ENCODE measurements at regions not wholly inside any gene's neighbourhood (a gene's known extent, or its start where the extent isn't known, plus 50 kb on each side); places are given as distances from the start of the nearest gene placed in this dataset.
"Not testable (repeated sequence)": the region's sequence is repeated elsewhere in the genome, so short reads cannot be mapped to it uniquely, and the experiment has no call there.

GRCh38 chr4:116244771-116245170 is 840.6 kb downstream of the TRAM1L1 start:
- H2AFZ ChIP-seq: no peak overlapping the region
- H3K79me2 ChIP-seq: no peaks in the 10 kb centered on the region
- no peaks in the 10 kb centered on the region for H4K20me1 ChIP-seq (ENCODE audit: insufficient read depth, poor library complexity, severe bottlenecking)
- no peaks in the 10 kb centered on the region for H3K27me3 ChIP-seq
- no peaks in the 10 kb centered on the region for H3K9me3 ChIP-seq (ENCODE audit: low read depth)
- WGBS (ENCODE audit: low lambda C conversion rate, missing lambda C conversion rate): 79% methylated on average over 1 of the region's 1 CpG
- DNase-seq (ENCODE audit: low spot score): no peak
- TF ChIP-seq EZH2phosphoT487 (IDR thresholded peaks at IDR 0.05; ENCODE audit: low read depth, severe bottlenecking, unreplicated experiment) (no peak), CTCF (IDR thresholded peaks at IDR 0.05; ENCODE audit: poor library complexity) (no peak), EZH2 (IDR thresholded peaks at IDR 0.05; ENCODE audit: borderline replicate concordance) (no peak)
- no peaks in the 10 kb centered on the region for H3K4me1 ChIP-seq (ENCODE audit: insufficient read depth)
- no peak overlapping the region for H3K4me2 ChIP-seq
- H3K36me3 ChIP-seq (replicated peaks; ENCODE audit: insufficient read depth, low read depth): no peaks in the 10 kb centered on the region
- no peak overlapping the region for H3K27ac ChIP-seq
- H3K9me2 ChIP-seq (replicated peaks; ENCODE audit: insufficient read depth): no peaks in the 10 kb centered on the region
- H3K4me3 ChIP-seq: no peak overlapping the region

- Histone ChIP-seq H3K4me3 (no peak overlapping the region), H3K27ac (no peak overlapping the region), H3K9me2 (replicated peaks; ENCODE audit: insufficient read depth) (no peaks in the 10 kb centered on the region), H3K4me1 (ENCODE audit: insufficient read depth) (no peaks in the 10 kb centered on the region), H3K79me2 (no peaks in the 10 kb centered on the region), H3K27me3 (no peaks in the 10 kb centered on the region), H3K36me3 (replicated peaks; ENCODE audit: insufficient read depth, low read depth) (no peaks in the 10 kb centered on the region), H3K4me2 (no peak overlapping the region), H2AFZ (no peak overlapping the region), H4K20me1 (ENCODE audit: insufficient read depth, poor library complexity, severe bottlenecking) (no peaks in the 10 kb centered on the region), H3K9me3 (ENCODE audit: low read depth) (no peaks in the 10 kb centered on the region)
- DNase-seq (ENCODE audit: low spot score): no peak
- 65% methylated on average over 2 of the region's 2 CpGs for WGBS (ENCODE audit: low lambda C conversion rate, missing lambda C conversion rate)
- TF ChIP-seq CTCF (IDR thresholded peaks at IDR 0.05; ENCODE audit: poor library complexity) (no peak), EZH2 (IDR thresholded peaks at IDR 0.05; ENCODE audit: borderline replicate concordance) (no peak), EZH2phosphoT487 (IDR thresholded peaks at IDR 0.05; ENCODE audit: low read depth, severe bottlenecking, unreplicated experiment) (no peak)
Measured at GRCh38 chr4:116243431-116243830, 841.9 kb downstream of the TRAM1L1 start.

- no peak for DNase-seq (ENCODE audit: low spot score)
- no peak overlapping the region for H3K4me2 ChIP-seq
- H3K4me3 ChIP-seq: no peak overlapping the region
- H2AFZ ChIP-seq: no peak overlapping the region
- no peak for TF ChIP-seq EZH2 (IDR thresholded peaks at IDR 0.05; ENCODE audit: borderline replicate concordance)
- no peak for TF ChIP-seq CTCF (IDR thresholded peaks at IDR 0.05; ENCODE audit: poor library complexity)
- TF ChIP-seq EZH2phosphoT487 (IDR thresholded peaks at IDR 0.05; ENCODE audit: low read depth, severe bottlenecking, unreplicated experiment): no peak
- H4K20me1 ChIP-seq (ENCODE audit: insufficient read depth, poor library complexity, severe bottlenecking): no peaks in the 10 kb centered on the region
- no peaks in the 10 kb centered on the region for H3K9me3 ChIP-seq (ENCODE audit: low read depth)
- no peak overlapping the region for H3K27ac ChIP-seq
- H3K9me2 ChIP-seq (replicated peaks; ENCODE audit: insufficient read depth): no peaks in the 10 kb centered on the region
- H3K4me1 ChIP-seq (ENCODE audit: insufficient read depth): no peaks in the 10 kb centered on the region
- no peaks in the 10 kb centered on the region for H3K27me3 ChIP-seq
- H3K79me2 ChIP-seq: no peaks in the 10 kb centered on the region
- H3K36me3 ChIP-seq (replicated peaks; ENCODE audit: insufficient read depth, low read depth): no peaks in the 10 kb centered on the region
Measured at GRCh38 chr4:116233971-116234370, 851.4 kb downstream of the TRAM1L1 start.

GRCh38 chr4:116231999-116232398 is 853.4 kb downstream of the TRAM1L1 start:
- not testable (repeated sequence) for H3K79me2 ChIP-seq; H3K9me3 ChIP-seq (ENCODE audit: low read depth); H3K27me3 ChIP-seq; H4K20me1 ChIP-seq (ENCODE audit: insufficient read depth, poor library complexity, severe bottlenecking); H3K4me2 ChIP-seq; H3K4me1 ChIP-seq (ENCODE audit: insufficient read depth); H3K4me3 ChIP-seq; H3K9me2 ChIP-seq (replicated peaks; ENCODE audit: insufficient read depth); DNase-seq (ENCODE audit: low spot score); H3K36me3 ChIP-seq (replicated peaks; ENCODE audit: insufficient read depth, low read depth); H3K27ac ChIP-seq; H2AFZ ChIP-seq
- 44% methylated on average over 4 of the region's 4 CpGs for WGBS (ENCODE audit: low lambda C conversion rate, missing lambda C conversion rate)

Measured in hepatocyte (in vitro differentiated cells).